Activated CD4-positive, alpha-beta T cell treated with anti-CD3 and anti-CD28 coated beads, Interleukin-2, amount 50 U/mL, for 48 hours (primary cell): ENCODE measurements at regions not wholly inside any gene's neighbourhood (a gene's known extent, or its start where the extent isn't known, plus 50 kb on each side); places are given as distances from the start of the nearest gene placed in this dataset.
"Not testable (repeated sequence)": the region's sequence is repeated elsewhere in the genome, so short reads cannot be mapped to it uniquely, and the experiment has no call there.

Experiments used
- DNase-seq, 2 experiments: peaks; one replicate each; pipeline ENCODE4 v3.0.0-alpha.2; 2020

DNA sequence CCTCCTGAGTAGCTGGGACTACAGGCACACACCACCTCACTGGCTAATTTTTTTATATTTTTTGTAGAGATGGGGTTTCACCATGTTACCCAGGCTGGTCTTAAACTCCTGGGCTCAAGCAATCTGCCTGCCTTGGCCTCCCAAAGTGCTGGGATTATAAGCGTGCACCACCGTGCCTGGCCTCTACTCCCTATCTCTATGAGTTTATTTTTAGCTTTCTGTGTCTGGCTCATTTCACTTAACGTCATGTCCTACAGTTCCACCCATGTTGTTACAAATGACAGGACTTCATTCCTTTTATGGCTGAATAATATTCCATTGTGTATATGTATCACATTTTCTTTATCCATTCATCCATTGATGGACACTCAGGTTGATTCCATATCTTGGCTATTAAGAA, 164.2 kb upstream of the ZNF648 start:
- DNase-seq = not testable (repeated sequence)

DNA sequence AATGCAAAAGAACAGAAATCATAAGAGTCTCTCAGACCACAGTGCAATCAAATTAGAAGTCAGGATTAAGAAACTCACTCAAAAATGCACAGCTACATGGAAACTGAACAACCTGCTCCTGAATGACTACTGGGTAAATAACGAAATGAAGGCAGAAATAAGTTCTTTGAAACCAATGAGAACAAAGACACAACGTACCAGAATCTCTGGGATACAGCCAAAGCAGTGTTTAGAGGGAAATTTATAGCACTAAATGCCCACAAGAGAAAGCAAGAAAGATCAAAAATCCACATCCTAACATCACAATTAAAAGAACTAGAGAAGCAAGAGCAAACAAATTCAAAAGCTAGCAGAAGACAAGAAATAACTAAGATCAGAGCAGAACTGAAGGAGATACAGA, 160.5 kb upstream of the ZNF648 start:
- not testable (repeated sequence) for DNase-seq

DNA sequence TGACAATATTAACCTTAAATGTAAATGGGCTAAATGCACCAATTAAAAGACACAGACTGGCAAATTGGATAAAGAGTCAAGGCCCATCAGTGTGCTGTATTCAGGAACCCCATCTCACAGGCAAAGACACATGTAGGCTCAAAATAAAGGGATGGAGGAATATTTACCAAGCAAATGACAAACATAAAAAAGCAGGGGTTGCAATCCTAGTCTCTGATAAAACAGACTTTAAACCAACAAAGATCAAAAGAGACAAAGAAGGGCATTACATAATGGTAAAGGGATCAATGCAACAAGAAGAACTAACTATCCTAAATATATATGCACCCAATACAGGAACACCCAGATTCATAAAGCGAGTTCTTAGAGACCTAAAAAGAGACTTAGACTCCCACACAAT, 159.9 kb upstream of the ZNF648 start:
- not testable (repeated sequence) for DNase-seq

DNA sequence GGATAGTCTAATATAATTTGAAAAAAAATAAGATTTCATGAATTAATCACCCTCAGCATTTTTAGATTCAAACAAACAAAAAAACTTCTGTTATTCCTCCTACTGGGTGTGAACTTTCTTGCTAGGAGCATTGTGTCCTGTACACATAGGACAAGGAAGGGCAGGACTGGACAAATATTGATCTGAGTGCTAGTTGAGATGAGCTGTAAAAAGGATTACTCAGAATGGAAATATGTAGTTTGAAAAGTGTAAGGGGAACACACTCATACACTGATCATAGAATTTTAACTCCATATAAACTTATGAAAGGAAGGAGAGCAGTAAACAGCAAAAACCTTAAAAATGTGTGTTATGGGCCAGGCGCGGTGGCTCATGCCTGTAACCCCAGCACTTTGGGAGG, 156.5 kb upstream of the ZNF648 start:
- no peak for DNase-seq

DNA sequence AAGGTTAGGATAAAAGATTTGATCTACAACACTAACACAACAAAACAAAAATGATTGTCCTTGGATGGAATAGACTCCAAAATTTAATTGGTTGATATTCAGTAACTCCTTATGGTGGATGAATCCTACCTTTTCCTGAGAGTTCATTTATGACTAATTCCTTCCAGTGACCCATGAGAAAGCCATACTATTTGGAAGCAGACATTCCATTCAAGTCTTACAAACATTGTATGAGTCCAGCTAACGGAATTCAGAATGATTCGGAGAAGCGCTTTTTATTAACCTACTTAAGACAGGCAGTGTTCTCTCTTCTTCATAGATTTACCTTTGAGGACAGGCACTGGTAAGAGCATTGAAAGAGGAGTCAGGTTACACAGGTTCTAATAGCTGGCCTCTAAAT, 155.6 kb upstream of the ZNF648 start:
- no peak for DNase-seq

DNA sequence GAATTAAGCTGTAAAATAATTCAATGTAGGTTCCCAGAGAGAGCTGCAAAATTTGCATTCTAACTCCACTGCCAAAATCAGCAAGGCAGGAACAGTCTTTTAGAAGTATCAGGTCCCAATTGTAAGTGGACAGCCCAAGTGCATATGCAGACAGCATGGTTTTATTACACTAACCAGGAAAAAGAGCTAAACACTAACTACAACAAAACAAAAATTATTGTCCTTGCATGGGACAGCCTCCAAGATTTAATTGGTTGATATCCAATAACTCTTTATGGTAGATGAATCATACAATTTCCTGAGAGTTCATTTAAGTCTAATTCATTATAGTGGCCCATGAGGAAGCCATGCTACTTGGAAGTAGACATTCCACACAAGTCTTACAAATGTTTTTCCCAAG, 154.3 kb upstream of the ZNF648 start:
- no peak for DNase-seq

DNA sequence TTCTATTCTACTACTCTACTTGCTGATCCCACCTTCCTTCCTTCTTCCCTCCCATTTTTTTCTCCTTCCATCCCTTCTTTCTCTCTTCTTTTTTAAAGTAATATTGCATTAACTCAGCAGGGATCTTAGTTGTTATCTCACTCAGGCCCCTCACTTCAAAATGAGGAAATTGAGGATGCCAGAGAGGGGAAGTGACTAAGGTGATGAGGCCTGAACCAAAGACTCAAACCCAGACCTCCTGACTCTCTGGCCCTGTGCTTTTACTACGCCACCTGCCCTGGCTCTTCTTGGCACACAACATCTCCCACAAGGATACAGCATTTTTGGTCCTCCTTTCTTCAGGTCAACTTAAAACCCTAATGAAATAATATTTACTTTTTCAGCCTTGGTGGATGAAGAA, 151.7 kb upstream of the ZNF648 start:
- DNase-seq = no peak

DNA sequence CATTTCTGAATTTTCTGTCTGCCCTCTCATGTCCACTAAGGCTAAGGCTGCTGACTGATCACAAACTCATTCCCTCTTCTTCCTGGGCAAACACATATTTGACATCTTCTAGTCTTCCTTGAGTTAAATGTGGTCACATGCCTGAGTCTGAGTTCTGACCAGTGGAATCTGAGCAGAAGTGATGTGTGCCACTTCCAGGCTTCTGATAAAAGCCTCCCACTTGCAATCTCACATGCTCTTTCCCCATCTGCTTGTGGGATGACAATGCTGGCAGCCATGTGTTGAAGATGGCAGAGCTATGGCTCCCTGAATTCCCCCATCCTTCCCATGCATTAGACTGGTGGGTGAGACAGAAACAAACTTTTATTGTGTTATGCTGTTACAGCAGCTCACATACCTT, 149.9 kb upstream of the ZNF648 start:
- DNase-seq = no peak

DNA sequence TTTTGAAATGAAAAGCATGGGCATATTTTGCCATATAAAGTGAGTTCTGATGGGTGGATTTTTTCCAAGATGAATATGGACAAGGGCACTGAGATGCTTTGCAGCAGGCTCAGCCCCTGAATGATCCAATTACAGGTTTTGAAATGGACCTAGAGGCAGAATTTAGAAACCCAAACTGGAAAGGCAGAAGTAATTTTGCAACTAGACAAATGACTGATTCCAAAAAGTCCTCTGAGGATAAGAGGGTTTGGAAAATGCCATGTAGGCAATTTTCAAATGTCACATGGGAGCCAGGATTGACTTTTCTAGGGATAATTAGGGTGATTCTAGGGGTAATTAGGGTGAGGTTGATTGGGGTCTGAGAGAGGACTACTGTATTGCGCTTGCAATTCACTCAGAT, 148.9 kb upstream of the ZNF648 start:
- DNase-seq = no peak

DNA sequence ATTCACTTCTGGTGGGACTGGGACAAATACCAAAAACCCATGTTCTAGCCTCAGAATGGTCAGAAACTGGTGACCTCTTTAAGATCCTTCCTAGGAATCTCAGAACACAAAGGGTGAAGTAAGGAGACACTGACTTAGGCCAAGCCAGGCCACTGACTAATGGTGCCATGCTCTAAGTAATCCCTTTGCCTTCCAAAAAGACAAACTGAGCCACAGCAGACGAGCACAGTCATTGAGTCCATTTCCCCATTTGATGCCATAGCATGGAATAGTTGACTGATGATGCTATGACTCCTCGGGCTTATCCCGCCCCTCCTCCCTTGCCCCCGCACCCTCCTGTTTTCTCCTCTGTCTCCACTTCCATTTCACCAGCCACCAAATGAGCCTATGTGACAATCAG, 145.8 kb upstream of the ZNF648 start:
- DNase-seq = no peak

DNA sequence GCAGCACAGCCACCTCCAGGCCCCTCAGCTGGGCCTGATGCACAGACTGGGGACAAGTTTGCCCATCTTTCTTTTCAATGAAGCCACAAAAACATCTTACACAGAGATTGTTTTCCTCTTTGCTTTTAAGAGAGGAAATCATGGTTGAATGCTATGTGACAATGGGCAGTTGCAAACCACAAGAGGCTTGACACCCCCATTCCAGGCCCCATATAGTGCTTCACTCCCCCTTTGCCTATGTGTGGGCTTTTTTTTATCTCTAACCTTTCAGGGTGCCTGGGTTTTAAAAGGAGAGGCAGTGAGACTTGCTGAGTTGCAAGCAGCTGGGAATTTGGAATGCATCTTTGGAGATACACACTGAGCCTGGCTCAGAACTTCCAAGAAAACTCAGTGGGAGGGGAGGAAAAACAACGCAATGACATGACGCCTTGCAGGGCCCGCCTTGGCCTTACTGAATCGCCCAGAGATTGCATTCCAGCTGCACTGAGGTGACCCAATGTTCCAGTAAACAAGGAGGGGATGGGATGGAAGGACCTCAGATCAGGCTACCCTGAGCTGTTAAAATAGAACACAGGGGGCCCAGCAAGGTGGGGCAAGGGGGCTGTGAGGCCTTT, 145.2 kb upstream of the ZNF648 start:
- no peak for DNase-seq

DNA sequence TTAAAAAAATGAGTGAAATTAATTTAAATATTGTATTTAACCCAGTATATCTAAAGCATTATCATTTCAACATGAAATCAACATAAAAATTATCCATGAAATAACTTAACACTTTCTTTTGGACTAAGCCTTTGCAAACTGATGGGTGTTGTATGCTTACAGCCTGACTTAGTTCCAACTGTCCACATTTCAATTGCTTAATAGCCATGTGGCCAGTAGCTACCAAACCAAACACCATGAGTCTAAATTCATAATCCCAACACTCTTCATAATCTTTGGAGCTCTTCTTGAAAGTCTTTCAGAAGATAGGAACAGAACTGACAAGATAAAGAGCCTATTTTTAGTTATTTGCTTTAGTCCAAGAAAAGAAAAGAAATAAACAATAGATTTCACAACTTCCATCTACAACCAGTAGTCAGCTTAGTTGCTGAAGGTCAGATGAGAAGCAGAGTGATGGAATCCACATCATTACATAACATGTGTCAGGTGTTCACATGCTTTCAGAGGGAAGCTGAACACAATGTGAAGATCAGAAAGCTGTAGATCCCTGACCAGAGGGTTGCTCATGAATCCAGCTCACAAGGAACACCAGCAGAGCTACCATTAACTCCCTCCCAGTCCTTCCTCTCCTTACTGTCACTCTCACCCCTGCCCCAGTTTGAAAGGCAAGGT, 144.0 kb upstream of the ZNF648 start:
- DNase-seq = no peak

DNA sequence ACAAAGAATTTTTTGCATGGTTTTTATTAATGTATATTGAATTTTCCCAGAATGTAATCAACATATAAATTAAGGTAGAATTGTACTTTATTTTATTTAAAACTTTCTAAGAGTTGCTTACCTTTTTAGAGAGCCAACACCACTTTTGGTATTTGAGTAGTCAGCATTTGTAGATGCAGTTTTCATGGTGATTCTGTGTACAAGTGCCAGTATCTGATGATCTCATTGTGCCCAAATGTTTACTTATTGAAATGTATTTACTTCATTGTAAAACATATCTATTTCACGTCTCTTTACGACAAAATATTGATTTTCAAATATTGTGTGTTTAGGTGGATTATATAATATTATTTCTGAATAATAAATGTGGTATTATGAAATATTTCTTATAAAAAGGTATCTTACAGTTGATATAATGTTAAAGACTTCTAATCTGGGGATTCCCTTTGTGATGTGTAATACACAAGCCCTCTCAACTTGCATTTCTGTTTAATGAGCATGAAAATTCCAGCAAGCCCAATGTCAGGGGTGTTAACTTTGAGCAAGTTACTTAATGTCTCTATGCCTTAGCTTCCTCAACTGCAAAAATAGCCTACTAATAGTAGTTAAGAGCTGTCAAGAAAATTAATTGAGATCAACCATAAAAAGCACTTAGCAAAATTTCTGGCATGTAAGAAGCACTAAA, 141.8 kb upstream of the ZNF648 start:
- DNase-seq = no peak

DNA sequence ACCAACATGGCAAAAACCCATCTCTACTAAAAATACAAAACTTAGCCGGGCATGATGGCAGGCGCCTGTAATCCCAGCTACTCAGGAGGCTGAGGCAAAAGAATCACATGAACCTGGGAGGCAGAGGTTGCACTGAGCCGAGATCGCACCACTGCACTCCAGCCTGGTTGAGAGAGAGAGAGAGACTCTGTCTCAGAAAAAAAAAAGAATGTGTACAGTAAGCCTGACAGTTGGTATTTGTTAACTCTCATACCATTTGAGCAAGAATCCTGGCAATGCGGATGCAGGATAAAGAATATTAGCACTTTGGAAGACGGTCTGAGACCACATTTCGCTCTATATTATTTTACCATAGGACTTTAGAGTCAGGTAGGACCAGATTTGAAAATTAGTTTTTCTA, 140.0 kb upstream of the ZNF648 start:
- DNase-seq = not testable (repeated sequence)

DNA sequence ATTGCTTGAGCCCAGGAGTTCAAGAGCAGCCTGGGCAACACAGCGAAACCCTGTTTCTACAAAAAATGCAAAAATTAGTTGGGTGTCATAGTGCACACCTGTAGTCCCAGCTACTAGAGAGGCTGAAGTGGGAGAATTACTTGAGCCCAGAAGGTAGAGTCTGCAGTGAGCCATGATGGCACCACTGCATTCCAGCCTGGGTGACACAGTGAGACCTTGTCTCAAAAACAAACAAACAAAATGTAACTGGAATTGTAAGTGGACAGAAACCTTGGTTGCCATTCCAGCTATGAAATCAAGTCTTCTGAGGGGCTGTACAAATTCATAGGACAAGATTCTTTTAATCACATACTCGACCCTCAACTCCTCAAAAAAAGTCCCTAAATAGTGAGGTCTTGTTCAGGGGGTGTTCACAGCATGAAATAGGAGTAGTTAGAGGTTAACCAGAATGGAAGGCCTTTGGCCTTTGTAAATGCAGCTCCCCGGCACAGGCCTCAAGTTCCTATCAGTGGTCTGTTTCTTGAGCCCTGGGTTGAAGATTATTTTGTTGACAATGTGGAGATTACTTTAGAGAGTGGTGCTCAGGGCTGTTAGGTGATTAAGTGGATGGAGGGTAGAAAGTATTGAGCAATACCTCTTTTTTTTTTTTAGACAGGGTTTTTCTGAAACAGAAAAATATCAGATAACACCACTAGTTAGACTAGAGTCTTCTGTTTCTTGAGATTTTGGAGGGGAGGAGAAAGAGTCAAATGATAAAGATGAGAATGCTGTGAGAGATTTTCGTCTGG, 138.7 kb upstream of the ZNF648 start:
- DNase-seq = no peak

DNA sequence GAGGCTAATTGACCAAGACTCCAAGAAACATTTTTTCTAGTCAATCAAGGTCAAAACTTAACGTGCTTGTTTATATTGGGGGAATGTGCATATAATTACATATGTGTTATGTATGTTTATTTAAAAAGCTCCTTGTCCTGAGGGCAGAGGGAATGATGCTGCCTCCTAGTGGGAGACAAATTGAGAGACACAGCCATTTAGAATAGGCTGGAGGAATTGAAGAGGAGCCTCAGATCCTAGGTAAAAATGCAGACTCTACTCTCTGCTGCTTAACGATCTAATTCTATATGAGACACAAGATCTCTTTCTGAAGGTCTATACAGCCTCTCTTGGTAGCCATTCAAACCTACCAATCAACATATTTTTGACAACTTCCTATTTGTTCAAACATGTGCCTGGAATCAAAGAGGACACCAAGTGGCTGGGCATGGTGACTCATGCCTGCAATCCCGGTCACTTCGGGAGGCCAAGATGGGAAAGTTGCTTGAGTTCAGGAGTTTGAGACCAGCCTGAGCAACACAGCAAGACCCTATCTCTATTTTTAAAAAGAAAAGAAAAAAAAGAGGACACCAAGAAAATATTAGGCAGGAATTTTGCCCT, 136.6 kb upstream of the ZNF648 start:
- DNase-seq = no peak

DNA sequence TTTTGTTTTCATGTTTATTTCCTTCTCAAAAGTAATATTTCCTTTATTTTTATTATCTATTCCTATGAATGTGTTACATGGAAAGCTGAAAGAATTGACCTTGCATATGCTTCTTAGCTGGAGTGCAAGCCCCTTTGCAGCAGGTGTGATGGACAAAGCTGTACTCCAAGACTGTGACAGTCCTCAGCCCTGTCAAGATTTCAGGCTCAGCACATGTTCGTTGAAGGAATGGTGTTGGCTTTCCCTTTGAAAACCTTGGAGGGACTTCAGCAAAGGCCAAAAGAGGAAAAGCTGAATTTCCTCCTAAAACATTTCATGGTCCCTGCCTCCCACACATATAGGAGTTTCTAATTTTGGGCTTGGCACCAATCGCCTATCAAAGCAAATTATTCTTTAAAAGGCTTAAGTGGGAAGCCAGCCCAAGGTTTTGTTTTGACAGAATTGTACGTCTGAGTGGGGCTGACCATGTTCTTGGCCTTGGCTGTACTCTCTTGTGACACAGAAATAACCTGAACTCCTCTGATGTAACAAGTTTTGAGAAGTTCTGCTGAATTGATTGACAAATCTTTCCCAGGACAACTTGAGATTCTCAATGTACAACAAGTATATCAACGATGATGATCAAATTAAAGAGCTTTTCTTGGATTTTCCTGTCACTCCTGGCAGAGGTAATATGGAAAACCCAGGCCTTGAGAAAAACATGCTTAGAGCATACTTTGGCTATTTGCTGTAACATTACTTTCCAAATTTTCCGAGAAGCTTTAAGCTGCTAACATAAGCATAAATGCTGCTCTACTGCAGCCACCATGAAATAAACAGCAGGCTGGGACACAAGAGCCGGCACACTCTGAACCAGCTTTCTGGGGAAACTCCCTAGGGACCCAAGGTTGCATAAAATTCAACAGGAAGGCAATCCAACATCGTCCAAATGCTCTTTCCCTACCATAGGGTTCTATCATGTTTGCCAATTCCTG, 135.7 kb upstream of the ZNF648 start:
- DNase-seq = no peak

DNA sequence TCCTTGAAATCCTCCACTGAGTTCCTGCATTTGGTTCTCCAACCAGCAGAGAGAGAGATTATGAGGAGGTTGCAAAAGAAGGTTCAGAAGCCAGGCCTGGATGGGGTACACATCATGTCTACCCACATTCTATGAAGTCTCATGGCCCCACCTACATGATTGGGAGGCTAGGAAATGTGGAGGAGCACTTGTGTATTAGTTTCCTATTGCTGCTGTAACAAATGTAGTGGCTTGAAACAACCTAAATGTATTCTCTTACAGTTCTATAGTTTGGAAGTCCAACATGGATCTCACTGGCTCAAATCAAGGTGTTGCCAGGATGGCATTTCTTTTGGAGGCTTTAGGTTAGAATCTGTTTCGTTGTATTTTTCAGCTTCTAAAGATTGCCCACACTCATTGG, 134.2 kb upstream of the ZNF648 start:
- no peak for DNase-seq

DNA sequence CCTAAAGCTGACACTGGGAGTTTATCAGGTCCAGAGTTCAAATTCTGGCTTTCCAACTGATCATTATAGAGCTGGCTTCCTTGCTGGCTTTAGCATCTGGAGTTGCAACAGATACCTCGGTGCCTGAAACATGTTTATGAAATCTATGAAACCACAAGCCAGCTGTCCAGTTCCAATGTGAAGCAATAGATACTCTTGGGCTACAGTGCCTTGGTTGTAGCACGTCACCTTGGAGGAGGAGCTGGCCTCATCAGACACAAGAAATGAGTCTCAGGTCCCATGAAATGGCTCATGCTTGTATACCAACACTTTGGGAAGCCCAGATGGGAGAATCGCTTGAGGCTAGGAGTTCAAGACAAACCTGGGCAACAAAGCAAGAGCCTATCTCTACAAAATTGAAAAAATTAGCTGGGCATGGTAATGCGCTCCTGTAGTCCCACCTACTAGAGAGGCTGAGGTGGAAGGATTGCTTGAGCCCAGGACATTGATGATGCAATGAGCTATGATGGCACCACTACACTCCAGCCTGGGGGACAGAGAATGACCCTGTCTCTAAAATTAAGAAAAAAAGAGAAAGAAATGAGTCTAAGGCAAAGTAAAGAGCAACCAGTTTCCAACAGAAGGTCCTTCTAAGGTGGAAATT, 132.5 kb upstream of the ZNF648 start:
- no peak for DNase-seq

DNA sequence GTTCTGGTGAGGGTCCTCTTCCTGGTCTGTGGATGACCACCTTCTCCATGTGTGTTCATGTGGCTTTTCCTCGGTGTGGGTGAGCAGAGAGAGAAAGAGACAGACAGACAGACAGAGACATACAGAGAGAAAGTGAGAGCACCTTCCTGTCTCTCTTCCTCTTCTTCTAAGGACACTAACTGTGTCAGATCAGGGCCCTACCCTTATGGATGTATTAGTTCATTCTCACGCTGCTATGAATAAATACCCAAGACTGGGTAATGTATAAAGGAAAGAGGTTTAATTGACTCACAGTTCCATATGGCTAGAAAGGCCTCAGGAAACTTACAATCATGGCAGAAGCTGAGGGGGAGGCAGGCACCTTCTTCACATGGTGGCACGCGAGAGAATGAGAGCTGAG, 131.5 kb upstream of the ZNF648 start:
- no peak for DNase-seq

DNA sequence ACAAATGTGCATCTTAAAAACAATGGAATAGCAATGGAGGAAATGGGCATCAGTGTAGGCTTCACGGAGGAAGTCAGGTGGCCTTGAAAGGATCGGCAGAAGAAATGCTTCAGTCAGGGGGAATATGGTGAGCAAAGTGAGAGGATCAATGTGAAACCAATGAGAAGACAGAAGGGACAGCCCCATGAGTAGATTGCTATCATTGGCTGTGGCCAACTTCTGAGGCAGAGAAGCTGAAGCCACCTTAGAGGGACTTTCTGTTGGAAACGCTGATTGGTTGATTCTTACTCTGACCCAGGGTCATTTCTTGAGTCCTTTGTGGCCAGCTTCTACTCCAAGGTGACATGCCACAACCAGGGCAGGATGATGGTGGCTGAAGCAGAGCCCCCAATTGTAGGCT, 130.7 kb upstream of the ZNF648 start:
- DNase-seq = no peak
